ENCODE measurements at regions not wholly inside any gene's neighbourhood (a gene's known extent, or its start where the extent isn't known, plus 50 kb on each side); places are given as distances from the start of the nearest gene placed in this dataset.

DNA sequence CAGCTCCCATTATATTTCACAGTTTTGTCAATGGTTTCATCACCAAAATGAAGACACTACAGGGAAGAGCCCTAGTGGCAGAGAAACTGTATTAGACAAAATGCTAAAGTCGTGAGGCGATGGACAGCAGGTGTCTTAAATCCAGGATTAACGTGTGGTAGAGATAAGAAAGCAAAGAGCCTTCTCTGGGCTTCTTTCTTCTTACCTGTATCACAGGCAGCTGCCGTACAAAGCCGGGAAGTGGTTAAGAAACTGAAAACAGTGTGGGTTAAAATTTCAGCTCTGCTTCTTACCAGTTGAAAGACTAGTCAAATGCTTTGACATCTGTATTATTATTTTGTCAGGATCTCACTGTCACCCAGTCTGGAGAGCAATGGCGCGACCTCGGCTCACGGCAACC lies 98.2 kb upstream of the NUDT7 start (continued):
- TF ChIP-seq, protein P1, sequence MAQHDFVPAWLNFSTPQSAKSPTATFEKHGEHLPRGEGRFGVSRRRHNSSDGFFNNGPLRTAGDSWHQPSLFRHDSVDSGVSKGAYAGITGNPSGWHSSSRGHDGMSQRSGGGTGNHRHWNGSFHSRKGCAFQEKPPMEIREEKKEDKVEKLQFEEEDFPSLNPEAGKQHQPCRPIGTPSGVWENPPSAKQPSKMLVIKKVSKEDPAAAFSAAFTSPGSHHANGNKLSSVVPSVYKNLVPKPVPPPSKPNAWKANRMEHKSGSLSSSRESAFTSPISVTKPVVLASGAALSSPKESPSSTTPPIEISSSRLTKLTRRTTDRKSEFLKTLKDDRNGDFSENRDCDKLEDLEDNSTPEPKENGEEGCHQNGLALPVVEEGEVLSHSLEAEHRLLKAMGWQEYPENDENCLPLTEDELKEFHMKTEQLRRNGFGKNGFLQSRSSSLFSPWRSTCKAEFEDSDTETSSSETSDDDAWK (CRISPR knock-in tag; IDR thresholded peaks at IDR 0.05) = no peak
- TF ChIP-seq, protein P2, sequence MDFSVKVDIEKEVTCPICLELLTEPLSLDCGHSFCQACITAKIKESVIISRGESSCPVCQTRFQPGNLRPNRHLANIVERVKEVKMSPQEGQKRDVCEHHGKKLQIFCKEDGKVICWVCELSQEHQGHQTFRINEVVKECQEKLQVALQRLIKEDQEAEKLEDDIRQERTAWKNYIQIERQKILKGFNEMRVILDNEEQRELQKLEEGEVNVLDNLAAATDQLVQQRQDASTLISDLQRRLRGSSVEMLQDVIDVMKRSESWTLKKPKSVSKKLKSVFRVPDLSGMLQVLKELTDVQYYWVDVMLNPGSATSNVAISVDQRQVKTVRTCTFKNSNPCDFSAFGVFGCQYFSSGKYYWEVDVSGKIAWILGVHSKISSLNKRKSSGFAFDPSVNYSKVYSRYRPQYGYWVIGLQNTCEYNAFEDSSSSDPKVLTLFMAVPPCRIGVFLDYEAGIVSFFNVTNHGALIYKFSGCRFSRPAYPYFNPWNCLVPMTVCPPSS (IDR thresholded peaks at IDR 0.05) = no peak
- TF ChIP-seq NFKBIZ (CRISPR knock-in tag; IDR thresholded peaks at IDR 0.05) (no peak), ZNF274 (CRISPR knock-in tag; IDR thresholded peaks at IDR 0.05) (no peak)

DNA sequence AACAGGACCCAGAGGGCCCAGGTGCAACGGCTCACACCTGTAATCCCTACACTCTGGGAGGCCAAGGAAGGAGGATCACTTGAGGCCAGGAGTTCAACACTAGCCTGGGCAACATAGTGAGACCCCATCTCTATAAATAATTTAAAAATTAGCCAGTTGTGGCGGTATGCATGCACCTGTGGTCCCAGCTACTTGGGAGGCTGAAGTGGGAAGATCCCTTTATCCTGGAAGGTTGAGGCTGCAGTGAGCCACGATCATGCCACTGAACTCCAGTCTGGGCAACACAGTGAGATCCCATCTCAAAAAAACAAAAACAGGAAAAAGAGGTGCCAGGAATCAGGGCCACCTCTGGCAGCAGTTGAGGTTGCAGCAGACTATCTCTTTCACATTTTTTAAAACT lies 85.7 kb upstream of the NUDT7 start:
- ChIA-PET CTCF (ENCODE audit: low intra/inter-chr PET ratio, low total read pairs) (no interaction called here), POLR2A (no interaction called here)
- no peaks in the 10 kb centered on the region for H3K36me3 ChIP-seq (replicated peaks in 1 of 2; ENCODE audit: control insufficient read depth in 1 of 2, insufficient read depth in 2 of 2, low read length in 2 of 2)
- intact Hi-C loops (cut with micrococcal nuclease; ENCODE audit: unreplicated experiment) (no loop called here), in situ Hi-C loops (cut with HindIII; ENCODE audit: extremely low pct_ligation_motif_present, low pct_unique_long_range_greater_than_20kb) (no loop called here)
- H3K9ac ChIP-seq (ENCODE audit: insufficient read depth, low read depth, low read length) = no peak overlapping the region
- no peaks in the 10 kb centered on the region for H3K9me3 ChIP-seq (ENCODE audit: low read length)
- ATAC-seq = no peak
- DNase-seq (ENCODE audit: low spot score) = no peak
- H3K27me3 ChIP-seq (ENCODE audit: control insufficient read depth in 1 of 2, insufficient read depth in 2 of 2, low read length in 2 of 2) = peaks cover 0 to 8% of the 10 kb centered on the region in 2 experiments; a peak in 1 of 5 replicates
- no peak overlapping the region for H3K4me3 ChIP-seq (replicated peaks in 1 of 3; ENCODE audit: insufficient read depth in 1 of 3, low read depth in 2 of 3, low read length in 3 of 3)
- H3K4me1 ChIP-seq (ENCODE audit: insufficient read depth, low read length) = no peaks in the 10 kb centered on the region
- no peak overlapping the region for H2AFZ ChIP-seq (ENCODE audit: low read length)
- H3K4me2 ChIP-seq (ENCODE audit: low read depth, low read length) = no peak overlapping the region
- no peaks in the 10 kb centered on the region for H4K20me1 ChIP-seq (ENCODE audit: insufficient read depth, low read length)
- no peak for FAIRE-seq
- no peak overlapping the region for H3K27ac ChIP-seq (ENCODE audit: extremely low read length, insufficient read depth, low read length)
- BruUV-seq (replicated peaks) = no TSS peak
- H3K79me2 ChIP-seq (ENCODE audit: insufficient read depth, low read length) = no peaks in the 10 kb centered on the region
- TF ChIP-seq MIXL1 (CRISPR knock-in tag; IDR thresholded peaks at IDR 0.05) (no peak), ZNF121 (CRISPR knock-in tag; IDR thresholded peaks at IDR 0.05) (peak; percentile 44; the same call in 1 of the 2 replicates), MLLT10 (CRISPR knock-in tag; IDR thresholded peaks at IDR 0.05) (no peak), ZNF317 (CRISPR knock-in tag; IDR thresholded peaks at IDR 0.05) (no peak), AHR (CRISPR knock-in tag; IDR thresholded peaks at IDR 0.05) (no peak), TP53 (CRISPR knock-in tag; conservative IDR thresholded peaks at IDR 0.05) (no peak), SNRNP70 (IDR thresholded peaks at IDR 0.05; ENCODE audit: low read depth, low read length) (no peak), TAF15 (IDR thresholded peaks at IDR 0.05; ENCODE audit: low read depth, low read length, poor library complexity, severe bottlenecking) (no peak)
- WGBS (ENCODE audit: low lambda C conversion rate) = 3% methylated on average over 3 of the region's 3 CpGs

All from HepG2 (cell line).